SU-DHL-6 (cell line): ENCODE measurements at regions not wholly inside any gene's neighbourhood (a gene's known extent, or its start where the extent isn't known, plus 50 kb on each side); places are given as distances from the start of the nearest gene placed in this dataset.

ENCODE experiments used
- H2AFZ ChIP-seq: fragments of 200-600 bp; sonication (generic); 2 replicates; pipeline ENCODE4 v1.6.1; 2014; ENCODE audit warnings: low read depth, mild to moderate bottlenecking, moderate library complexity, mixed read lengths, antibody characterized with exemption, low read length; ENCODE audit not compliant: severe bottlenecking
- H3F3A ChIP-seq: fragments of 200-600 bp; shearing (Covaris generic); 2 replicates; pipeline ENCODE4 v1.6.0; 2016; ENCODE audit warnings: antibody characterized with exemption, mild to moderate bottlenecking; ENCODE audit not compliant: insufficient read depth
- H3K27ac ChIP-seq: fragments of 200-600 bp; sonication (generic); 2 replicates; pipeline ENCODE4 v1.5.1; 2016; ENCODE audit warnings: low read depth, mild to moderate bottlenecking, low read length, moderate library complexity, mixed read lengths
- H3K27me3 ChIP-seq: fragments of 200-600 bp; sonication (generic), shearing (Covaris generic); 2 replicates; pipeline ENCODE4 v1.6.0; 2014; ENCODE audit warnings: mild to moderate bottlenecking, low read length
- H3K36me3 ChIP-seq: fragments of 200-600 bp; sonication (generic); 2 replicates; pipeline ENCODE4 v1.6.1; 2014; ENCODE audit warnings: mild to moderate bottlenecking, low read length, mixed read lengths
- H3K4me2 ChIP-seq: fragments of 300-600, 200-600 bp; shearing (Covaris generic), sonication (generic); 2 replicates; pipeline ENCODE4 v1.6.0; 2014; ENCODE audit warnings: low read length, low read depth, mild to moderate bottlenecking; ENCODE audit not compliant: poor library complexity, severe bottlenecking
- H3K4me3 ChIP-seq: fragments of 200-600 bp; sonication (generic); 2 replicates; pipeline ENCODE4 v1.5.1; 2014; ENCODE audit warnings: antibody characterized with exemption, low read length, mild to moderate bottlenecking, mixed read lengths; ENCODE audit not compliant: insufficient read depth, poor library complexity, severe bottlenecking
- H3K79me2 ChIP-seq: fragments of 200-600 bp; sonication (generic); 2 replicates; pipeline ENCODE4 v1.6.1; 2014; ENCODE audit warnings: mild to moderate bottlenecking, low read length, moderate library complexity; ENCODE audit not compliant: insufficient read depth
- H3K9ac ChIP-seq: fragments of 200-600 bp; sonication (generic); 2 replicates; pipeline ENCODE4 v1.7.0; 2014; ENCODE audit warnings: mild to moderate bottlenecking, low read length
- H3K9me2 ChIP-seq: fragments of 200-600 bp; sonication (generic); replicated peaks from 2 replicates; pipeline ENCODE4 v1.6.1; 2014; ENCODE audit warnings: low read length; ENCODE audit not compliant: insufficient read depth
- H3K9me3 ChIP-seq: fragments of 200-600 bp; sonication (generic); 2 replicates; pipeline ENCODE4 v1.6.1; 2014; ENCODE audit warnings: low read length, mixed read lengths; ENCODE audit not compliant: insufficient read depth
- H4K20me1 ChIP-seq: fragments of 200-600 bp; sonication (generic); 2 replicates; pipeline ENCODE4 v1.6.1; 2014; ENCODE audit warnings: low read depth, mild to moderate bottlenecking, antibody characterized with exemption, low read length, moderate library complexity, mixed read lengths
- EZH2phosphoT487 ChIP-seq: fragments of 200-600 bp; sonication (generic), shearing (Covaris generic); conservative IDR thresholded peaks from 2 replicates; pipeline ENCODE4 v1.6.1; 2018; ENCODE audit warnings: mild to moderate bottlenecking, antibody characterized with exemption, low read length, moderate library complexity, mixed read lengths
- TF ChIP-seq, protein P1 (sequence below): fragments of 200-600 bp; sonication (generic); IDR thresholded peaks from one replicate; pipeline ENCODE4 v1.5.1; 2017; ENCODE audit warnings: antibody characterized with exemption, mild to moderate bottlenecking, low read length, moderate library complexity; ENCODE audit not compliant: insufficient read depth, poor library complexity, severe bottlenecking

DNA sequence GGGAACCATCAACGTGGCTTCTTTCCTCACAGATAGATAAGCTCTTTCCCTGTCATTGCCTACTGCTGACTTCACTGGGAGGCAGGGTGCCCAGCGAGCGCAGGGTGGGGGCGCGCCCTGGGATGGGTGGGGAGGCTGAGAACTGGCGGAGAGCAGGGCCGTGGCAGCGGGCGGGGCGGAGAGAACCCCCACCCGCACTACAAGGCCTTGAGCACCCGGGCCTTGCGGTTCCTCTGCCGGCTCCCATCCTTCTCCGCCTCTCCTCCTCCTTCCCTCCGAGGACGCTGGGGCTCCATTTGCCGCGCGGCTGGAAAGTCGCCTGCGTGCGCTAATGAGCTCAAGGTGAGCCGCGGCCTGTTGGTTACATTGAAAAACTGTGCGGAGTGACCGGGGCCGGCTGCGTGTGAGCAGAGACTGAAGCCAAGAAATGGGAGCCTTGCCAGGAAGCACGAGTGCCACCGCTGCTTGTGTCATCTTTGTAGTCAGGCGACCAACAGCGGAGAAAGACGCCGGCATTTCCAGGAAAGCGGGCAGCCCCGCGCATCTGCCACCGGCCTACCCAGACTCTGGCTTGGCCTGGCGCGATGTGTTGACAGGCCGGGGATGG, 963.5 kb upstream of the SLC35B3 start:
- Histone ChIP-seq H2AFZ (no peak overlapping the region), H3K36me3 (no peaks in the 10 kb centered on the region), H3K27me3 (no peaks in the 10 kb centered on the region), H3K9me3 (no peaks in the 10 kb centered on the region), H3K79me2 (no peaks in the 10 kb centered on the region), H3F3A (no peaks in the 10 kb centered on the region), H3K9ac (no peak overlapping the region), H3K9me2 (0 out of 2 replicates have a peak, but pooled peaks cover 3% of the 10 kb centered on the region), H3K4me2 (no peak overlapping the region), H4K20me1 (no peaks in the 10 kb centered on the region), H3K4me3 (no peak overlapping the region), H3K27ac (no peak overlapping the region)
- TF ChIP-seq, protein P1, sequence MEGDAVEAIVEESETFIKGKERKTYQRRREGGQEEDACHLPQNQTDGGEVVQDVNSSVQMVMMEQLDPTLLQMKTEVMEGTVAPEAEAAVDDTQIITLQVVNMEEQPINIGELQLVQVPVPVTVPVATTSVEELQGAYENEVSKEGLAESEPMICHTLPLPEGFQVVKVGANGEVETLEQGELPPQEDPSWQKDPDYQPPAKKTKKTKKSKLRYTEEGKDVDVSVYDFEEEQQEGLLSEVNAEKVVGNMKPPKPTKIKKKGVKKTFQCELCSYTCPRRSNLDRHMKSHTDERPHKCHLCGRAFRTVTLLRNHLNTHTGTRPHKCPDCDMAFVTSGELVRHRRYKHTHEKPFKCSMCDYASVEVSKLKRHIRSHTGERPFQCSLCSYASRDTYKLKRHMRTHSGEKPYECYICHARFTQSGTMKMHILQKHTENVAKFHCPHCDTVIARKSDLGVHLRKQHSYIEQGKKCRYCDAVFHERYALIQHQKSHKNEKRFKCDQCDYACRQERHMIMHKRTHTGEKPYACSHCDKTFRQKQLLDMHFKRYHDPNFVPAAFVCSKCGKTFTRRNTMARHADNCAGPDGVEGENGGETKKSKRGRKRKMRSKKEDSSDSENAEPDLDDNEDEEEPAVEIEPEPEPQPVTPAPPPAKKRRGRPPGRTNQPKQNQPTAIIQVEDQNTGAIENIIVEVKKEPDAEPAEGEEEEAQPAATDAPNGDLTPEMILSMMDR, result no peak
- TF ChIP-seq EZH2phosphoT487, result no peak

DNA sequence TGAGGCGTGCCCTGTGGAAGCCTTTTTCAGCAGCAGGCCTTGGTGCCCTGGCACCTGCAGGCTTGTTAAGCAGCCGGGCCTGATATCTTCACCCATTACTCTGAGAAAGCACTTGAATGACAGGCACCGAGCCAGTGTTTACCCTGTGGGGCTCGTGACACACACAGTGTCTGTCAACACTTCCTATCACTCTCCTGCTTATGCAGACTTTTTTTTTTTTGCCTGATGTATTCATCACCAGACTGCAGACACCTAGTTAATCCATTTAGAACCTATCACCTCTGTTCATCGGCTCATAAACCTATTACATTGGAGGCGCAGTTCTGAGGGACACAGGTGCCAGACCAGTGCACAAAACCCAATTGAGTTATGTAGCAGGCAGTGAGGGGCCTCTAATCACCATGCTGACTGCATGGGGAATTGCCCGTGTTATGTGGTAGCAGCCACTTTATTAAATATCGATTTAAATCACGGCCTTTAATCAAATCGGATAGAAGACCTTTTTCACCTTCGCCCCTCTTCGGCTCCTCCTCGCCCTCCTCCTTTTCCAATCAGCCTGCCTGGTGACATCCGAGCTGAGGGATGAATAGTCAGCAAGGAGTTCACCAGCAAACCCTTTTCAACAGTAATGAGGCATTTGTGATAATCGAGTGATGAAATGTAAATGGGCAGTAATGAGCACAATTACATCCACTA, 962.9 kb upstream of the SLC35B3 start:
- TF ChIP-seq, protein P1, result no peak
- TF ChIP-seq EZH2phosphoT487, result no peak
- Histone ChIP-seq H3K27me3 (no peaks in the 10 kb centered on the region), H2AFZ (no peak overlapping the region), H4K20me1 (no peaks in the 10 kb centered on the region), H3K9ac (no peak overlapping the region), H3K4me2 (no peak overlapping the region), H3K27ac (no peak overlapping the region), H3K9me3 (no peaks in the 10 kb centered on the region), H3K79me2 (no peaks in the 10 kb centered on the region), H3K9me2 (0 out of 2 replicates have a peak, but pooled peaks cover 3% of the 10 kb centered on the region), H3K36me3 (no peaks in the 10 kb centered on the region), H3F3A (no peaks in the 10 kb centered on the region), H3K4me3 (no peak overlapping the region)

DNA sequence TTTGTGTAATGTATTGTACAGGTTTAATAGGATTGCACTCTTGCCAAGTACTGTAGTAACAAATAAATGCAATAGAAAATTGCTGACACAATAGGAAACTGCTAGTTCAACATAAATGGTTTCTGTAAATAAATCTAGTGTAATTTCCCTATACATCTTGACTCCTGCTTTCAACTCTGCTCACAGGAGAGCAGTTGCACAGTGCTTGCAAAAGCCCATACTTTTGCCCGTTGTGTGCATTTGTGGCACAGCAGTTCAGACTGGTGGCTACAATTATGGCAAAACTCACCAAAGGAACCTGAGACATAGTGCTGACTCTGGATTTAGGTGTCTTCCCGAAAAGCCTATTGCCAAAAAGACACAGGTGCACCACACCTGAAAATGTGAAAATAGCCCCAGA, 953.3 kb upstream of the SLC35B3 start:
- Histone ChIP-seq H3K79me2 (no peaks in the 10 kb centered on the region), H4K20me1 (no peaks in the 10 kb centered on the region), H3K27me3 (no peaks in the 10 kb centered on the region), H3F3A (no peaks in the 10 kb centered on the region), H3K9me2 (no peaks in the 10 kb centered on the region), H3K4me2 (no peak overlapping the region), H3K9ac (no peak overlapping the region), H3K4me3 (no peak overlapping the region), H3K27ac (no peak overlapping the region), H3K9me3 (no peaks in the 10 kb centered on the region), H3K36me3 (no peaks in the 10 kb centered on the region), H2AFZ (no peak overlapping the region)
- TF ChIP-seq, protein P1, result no peak
- TF ChIP-seq EZH2phosphoT487, result no peak
